ENCODE measurements at regions not wholly inside any gene's neighbourhood (a gene's known extent, or its start where the extent isn't known, plus 50 kb on each side); places are given as distances from the start of the nearest gene placed in this dataset.

GRCh38 chr10:30116041-30116491 lies 56.7 kb upstream of the JCAD start:
- DNase-seq, result no peak

DNA sequence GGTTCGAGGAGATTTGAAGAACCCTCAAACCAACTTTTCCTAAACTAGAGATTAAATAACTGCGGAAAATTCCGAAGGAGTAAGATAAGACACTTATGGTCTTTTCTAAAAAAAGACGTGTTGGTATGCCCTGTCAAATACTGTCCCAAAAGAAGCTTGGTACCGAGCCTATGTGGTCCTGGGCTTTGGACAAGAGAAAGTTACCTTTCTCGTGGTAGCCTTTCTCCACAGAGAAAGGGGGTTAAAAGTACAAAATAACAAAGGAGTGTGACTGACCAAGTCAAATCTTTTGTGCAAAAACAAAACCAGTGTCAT lies 56.2 kb upstream of the JCAD start:
- no peak for DNase-seq

GRCh38 chr10:30114881-30115625 lies 55.7 kb upstream of the JCAD start:
- DNase-seq, result peak; percentile 11

DNA sequence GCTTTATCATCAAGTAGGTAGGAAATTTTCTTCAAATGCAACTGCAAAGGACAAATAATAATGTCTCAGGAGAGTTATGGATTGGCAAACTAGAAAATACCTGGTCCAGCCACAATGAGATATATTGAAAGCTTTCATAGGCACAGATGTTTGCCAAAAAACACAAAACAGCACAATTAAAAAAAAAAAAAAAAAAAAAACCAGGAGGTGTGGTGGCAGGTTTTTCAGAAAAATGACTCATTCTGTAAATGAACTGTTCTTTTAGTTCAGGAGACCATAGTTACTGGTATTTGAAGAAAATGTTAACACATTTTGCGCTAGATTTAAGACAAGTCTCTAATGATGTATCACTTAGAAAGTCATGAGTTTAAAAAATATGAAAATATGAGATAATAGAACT lies 55.0 kb upstream of the JCAD start:
- no peak for DNase-seq

- DNase-seq, result no peak
These were observed 52.1 kb upstream of the JCAD start for GRCh38 chr10:30111340-30112022.

Measured in hematopoietic multipotent progenitor cell treated with erythropoietin and hydrocortisone succinate and interleukin-3 and kit ligand, for 8 days (in vitro differentiated cells).